Ureter (tissue), 1 donor: ENCODE measurements at regions not wholly inside any gene's neighbourhood (a gene's known extent, or its start where the extent isn't known, plus 50 kb on each side); places are given as distances from the start of the nearest gene placed in this dataset.

Source experiments
- DNase-seq: peaks from one replicate; pipeline ENCODE4 v3.0.0-alpha.2; 2020; ENCODE audit warnings: low spot score
- donor health status: DM: yes; HTN: yes; CAD: no.

GRCh38 chr4:167688660-167689142 is 403.6 kb upstream of the ANXA10 start:
- no peak for DNase-seq

GRCh38 chr4:167702391-167702790 is 389.9 kb upstream of the ANXA10 start:
- no peak for DNase-seq

- no peak for DNase-seq
Observed at GRCh38 chr4:167711517-167711916, 380.8 kb upstream of the ANXA10 start.

GRCh38 chr4:167713756-167714155 is 378.6 kb upstream of the ANXA10 start:
- DNase-seq = no peak

- no peak for DNase-seq
Observed at GRCh38 chr4:167715176-167715575, 377.2 kb upstream of the ANXA10 start.

- DNase-seq = no peak
Observed at GRCh38 chr4:167717495-167717894, 374.8 kb upstream of the ANXA10 start.

- no peak for DNase-seq
Observed at GRCh38 chr4:167721617-167722486, 370.5 kb upstream of the ANXA10 start.

GRCh38 chr4:167722487-167722808 is 369.9 kb upstream of the ANXA10 start:
- no peak for DNase-seq

- no peak for DNase-seq
Observed at GRCh38 chr4:167724941-167725340, 367.4 kb upstream of the ANXA10 start.

GRCh38 chr4:167730769-167731168 is 361.6 kb upstream of the ANXA10 start:
- DNase-seq = no peak

GRCh38 chr4:167745024-167745687 is 347.2 kb upstream of the ANXA10 start:
- DNase-seq = no peak

- DNase-seq = no peak
Observed at GRCh38 chr4:167767281-167767680, 325.1 kb upstream of the ANXA10 start.

- DNase-seq = no peak
Observed at GRCh38 chr4:167774646-167775045, 317.7 kb upstream of the ANXA10 start.

GRCh38 chr4:167775375-167775774 is 317.0 kb upstream of the ANXA10 start:
- no peak for DNase-seq

GRCh38 chr4:167779280-167779679 is 313.1 kb upstream of the ANXA10 start:
- no peak for DNase-seq

GRCh38 chr4:167779864-167780263 is 312.5 kb upstream of the ANXA10 start:
- DNase-seq = no peak

- no peak for DNase-seq
Observed at GRCh38 chr4:167784826-167785225, 307.5 kb upstream of the ANXA10 start.

- DNase-seq = no peak
Observed at GRCh38 chr4:167785523-167785922, 306.8 kb upstream of the ANXA10 start.

- DNase-seq = no peak
Observed at GRCh38 chr4:167786504-167786903, 305.8 kb upstream of the ANXA10 start.

GRCh38 chr4:167787231-167787630 is 305.1 kb upstream of the ANXA10 start:
- DNase-seq = no peak

GRCh38 chr4:167802463-167803212 is 289.7 kb upstream of the ANXA10 start:
- no peak for DNase-seq

- DNase-seq = no peak
Observed at GRCh38 chr4:167811958-167812357, 280.4 kb upstream of the ANXA10 start.

GRCh38 chr4:167826281-167826680 is 266.1 kb upstream of the ANXA10 start:
- no peak for DNase-seq
